OCI-LY1 (cell line): ENCODE measurements at regions not wholly inside any gene's neighbourhood (a gene's known extent, or its start where the extent isn't known, plus 50 kb on each side); places are given as distances from the start of the nearest gene placed in this dataset.

ENCODE experiments used
- H2AFZ ChIP-seq: fragments of 200-600 bp; sonication (generic), shearing (Covaris generic); 2 replicates; pipeline ENCODE4 v1.6.0; 2014; ENCODE audit warnings: antibody characterized with exemption, mild to moderate bottlenecking, low read length
- H3F3A ChIP-seq: fragments of 200-600 bp; sonication (generic), shearing (Covaris generic); 2 replicates; pipeline ENCODE4 v1.6.0; 2014; ENCODE audit warnings: mild to moderate bottlenecking, antibody characterized with exemption, low read length, moderate library complexity; ENCODE audit not compliant: insufficient read depth
- H3K27ac ChIP-seq: fragments of 200-600 bp; sonication (generic); 2 replicates; pipeline ENCODE4 v1.5.1; 2014; ENCODE audit warnings: low read length, mixed run types, mild to moderate bottlenecking, low read depth; ENCODE audit not compliant: poor library complexity, severe bottlenecking
- H3K27me3 ChIP-seq: fragments of 200-600 bp; sonication (generic); 2 replicates; pipeline ENCODE4 v1.6.0; 2014; ENCODE audit warnings: antibody characterized with exemption, mild to moderate bottlenecking, low read length, moderate library complexity; ENCODE audit not compliant: insufficient read depth
- H3K36me3 ChIP-seq: fragments of 200-600 bp; sonication (generic); 2 replicates; pipeline ENCODE4 v1.6.1; 2014; ENCODE audit warnings: mild to moderate bottlenecking, antibody characterized with exemption, low read length, moderate library complexity, mixed read lengths; ENCODE audit not compliant: insufficient read depth
- H3K4me1 ChIP-seq: fragments of 200-600 bp; sonication (generic); 2 replicates; pipeline ENCODE4 v1.5.1; 2014; ENCODE audit warnings: mild to moderate bottlenecking, low read length, moderate library complexity; ENCODE audit not compliant: insufficient read depth, severe bottlenecking
- H3K4me2 ChIP-seq: fragments of 200-600 bp; sonication (generic), shearing (Covaris generic); 2 replicates; pipeline ENCODE4 v1.6.1; 2014; ENCODE audit warnings: low read length
- H3K4me3 ChIP-seq: fragments of 200-600 bp; sonication (generic); 2 replicates; pipeline ENCODE4 v1.5.1; 2014; ENCODE audit warnings: low read length, low read depth, mild to moderate bottlenecking, mixed read lengths; ENCODE audit not compliant: poor library complexity, severe bottlenecking
- H3K79me2 ChIP-seq: fragments of 200-600 bp; shearing (Covaris generic); 2 replicates; pipeline ENCODE4 v1.6.1; 2016; ENCODE audit warnings: mixed run types, low read length, mixed read lengths; ENCODE audit not compliant: insufficient read depth
- H3K9ac ChIP-seq: fragments of 200-600 bp; sonication (generic), shearing (Covaris generic); 2 replicates; pipeline ENCODE4 v1.6.1; 2014; ENCODE audit warnings: mild to moderate bottlenecking, low read length, mixed read lengths
- H3K9me2 ChIP-seq: fragments of 200-600 bp; sonication (generic), shearing (Covaris generic); 2 replicates; pipeline ENCODE4 v1.6.1; 2014; ENCODE audit warnings: low read depth, mild to moderate bottlenecking, low read length, mixed read lengths
- H3K9me3 ChIP-seq: fragments of 200-600 bp; shearing (Covaris generic); 2 replicates; pipeline ENCODE4 v1.6.1; 2014; ENCODE audit warnings: low read length, mixed read lengths
- H4K20me1 ChIP-seq: fragments of 200-600 bp; sonication (generic), shearing (Covaris generic); 2 replicates; pipeline ENCODE4 v1.6.0; 2016; ENCODE audit warnings: mild to moderate bottlenecking, low read length; ENCODE audit not compliant: insufficient read depth
- EZH2 ChIP-seq: fragments of 200-600 bp; sonication (generic), shearing (Covaris generic); IDR thresholded peaks from 2 replicates; pipeline ENCODE4 v1.8.0; 2017; ENCODE audit warnings: borderline replicate concordance, mixed run types, mild to moderate bottlenecking, antibody characterized with exemption, low read length, moderate library complexity, mixed read lengths
- TF ChIP-seq, protein P1 (sequence below): fragments of 200-600 bp; sonication (generic), shearing (Covaris generic); IDR thresholded peaks from 2 replicates; pipeline ENCODE4 v1.5.1; 2017; ENCODE audit warnings: mild to moderate bottlenecking, antibody characterized with exemption, low read length, moderate library complexity, mixed read lengths

DNA sequence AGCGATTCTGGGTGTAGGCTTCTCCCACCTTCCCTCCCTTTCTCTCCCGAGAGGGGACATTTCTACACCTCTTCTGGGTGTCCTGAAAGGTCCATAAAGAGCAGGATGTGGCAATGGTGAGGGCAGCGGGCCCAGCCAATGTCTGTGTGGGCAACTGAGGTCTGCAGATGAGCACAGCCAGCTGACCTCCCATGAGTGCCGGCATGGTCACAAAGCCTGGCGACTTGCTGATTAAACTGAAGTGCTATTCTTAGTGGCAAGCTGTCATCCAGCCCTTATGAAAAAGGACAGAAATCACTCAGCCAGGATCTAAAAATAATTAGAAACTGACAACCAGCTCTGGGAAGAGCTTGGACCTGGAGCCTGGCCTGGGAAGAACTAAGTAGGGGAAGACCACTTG is 124.3 kb upstream of the RGMA start:
- TF ChIP-seq EZH2 = no peak
- TF ChIP-seq, protein P1, sequence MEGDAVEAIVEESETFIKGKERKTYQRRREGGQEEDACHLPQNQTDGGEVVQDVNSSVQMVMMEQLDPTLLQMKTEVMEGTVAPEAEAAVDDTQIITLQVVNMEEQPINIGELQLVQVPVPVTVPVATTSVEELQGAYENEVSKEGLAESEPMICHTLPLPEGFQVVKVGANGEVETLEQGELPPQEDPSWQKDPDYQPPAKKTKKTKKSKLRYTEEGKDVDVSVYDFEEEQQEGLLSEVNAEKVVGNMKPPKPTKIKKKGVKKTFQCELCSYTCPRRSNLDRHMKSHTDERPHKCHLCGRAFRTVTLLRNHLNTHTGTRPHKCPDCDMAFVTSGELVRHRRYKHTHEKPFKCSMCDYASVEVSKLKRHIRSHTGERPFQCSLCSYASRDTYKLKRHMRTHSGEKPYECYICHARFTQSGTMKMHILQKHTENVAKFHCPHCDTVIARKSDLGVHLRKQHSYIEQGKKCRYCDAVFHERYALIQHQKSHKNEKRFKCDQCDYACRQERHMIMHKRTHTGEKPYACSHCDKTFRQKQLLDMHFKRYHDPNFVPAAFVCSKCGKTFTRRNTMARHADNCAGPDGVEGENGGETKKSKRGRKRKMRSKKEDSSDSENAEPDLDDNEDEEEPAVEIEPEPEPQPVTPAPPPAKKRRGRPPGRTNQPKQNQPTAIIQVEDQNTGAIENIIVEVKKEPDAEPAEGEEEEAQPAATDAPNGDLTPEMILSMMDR = no peak
- Histone ChIP-seq H3F3A (no peaks in the 10 kb centered on the region), H2AFZ (no peak overlapping the region), H3K4me2 (no peak overlapping the region), H3K27me3 (no peaks in the 10 kb centered on the region; the same call in 1 of the 2 replicates), H3K9me3 (no peaks in the 10 kb centered on the region), H3K27ac (no peak overlapping the region), H3K9ac (no peak overlapping the region), H3K79me2 (no peaks in the 10 kb centered on the region), H4K20me1 (no peaks in the 10 kb centered on the region), H3K36me3 (no peaks in the 10 kb centered on the region), H3K4me1 (no peaks in the 10 kb centered on the region), H3K9me2 (no peaks in the 10 kb centered on the region), H3K4me3 (no peak overlapping the region)

- no peak for TF ChIP-seq EZH2
- TF ChIP-seq, protein P1 = no peak
- H4K20me1 ChIP-seq = no peaks in the 10 kb centered on the region
Measured at GRCh38 chr15:93212578-93212977, 123.6 kb upstream of the RGMA start.

GRCh38 chr15:93210995-93211394 is 122.0 kb upstream of the RGMA start:
- H3K9me3 ChIP-seq = no peaks in the 10 kb centered on the region
- H3K36me3 ChIP-seq = no peaks in the 10 kb centered on the region
- no peak overlapping the region for H3K9ac ChIP-seq
- TF ChIP-seq EZH2 = no peak
- H3K4me3 ChIP-seq = no peak overlapping the region
- no peak overlapping the region for H2AFZ ChIP-seq
- no peaks in the 10 kb centered on the region for H3K79me2 ChIP-seq
- no peak overlapping the region for H3K27ac ChIP-seq
- H3K27me3 ChIP-seq = peaks cover 5% of the 10 kb centered on the region; the same call in 1 of the 2 replicates
- H3K9me2 ChIP-seq = no peaks in the 10 kb centered on the region
- no peak overlapping the region for H3K4me2 ChIP-seq
- H3K4me1 ChIP-seq = no peaks in the 10 kb centered on the region
- H3F3A ChIP-seq = no peaks in the 10 kb centered on the region
- H4K20me1 ChIP-seq = no peaks in the 10 kb centered on the region

More at GRCh38 chr15:93212578-93212977, 123.6 kb upstream of the RGMA start:
- no peaks in the 10 kb centered on the region for H3K4me1 ChIP-seq
- no peaks in the 10 kb centered on the region for H3F3A ChIP-seq
- no peaks in the 10 kb centered on the region for H3K9me2 ChIP-seq
- no peak overlapping the region for H3K4me2 ChIP-seq
- no peak overlapping the region for H3K27ac ChIP-seq
- no peak overlapping the region for H3K9ac ChIP-seq
- no peak overlapping the region for H2AFZ ChIP-seq
- H3K9me3 ChIP-seq = no peaks in the 10 kb centered on the region
- no peak overlapping the region for H3K4me3 ChIP-seq
- no peaks in the 10 kb centered on the region; the same call in 1 of the 2 replicates for H3K27me3 ChIP-seq
- H3K36me3 ChIP-seq = no peaks in the 10 kb centered on the region
- H3K79me2 ChIP-seq = no peaks in the 10 kb centered on the region
